IMR-90 (cell line): ENCODE measurements at regions not wholly inside any gene's neighbourhood (a gene's known extent, or its start where the extent isn't known, plus 50 kb on each side); places are given as distances from the start of the nearest gene placed in this dataset.

Experiments used
- ATAC-seq: fragments of 200-7000 bp; cut with Tn5 transposase; 2 replicates; pipeline ENCODE4 v1.9.1; 2020; ENCODE audit warnings: low read depth, mild to moderate bottlenecking, moderate library complexity
- BruUV-seq: library from RNA; stranded (reverse); fragments of 400-500 nt; replicated peaks from 2 replicates; lab custom pipeline; 2021; lab: Mats Ljungman, UMichigan
- CTCF ChIA-PET: fragments of 300-600 bp; formaldehyde crosslinking; extraction: SDS; loops from one replicate; lab custom pipeline; 2021; ENCODE audit warnings: antibody characterized with exemption; lab: Yijun Ruan, JAX
- POLR2A ChIA-PET: fragments of 300-600 bp; sonication (Branson Sonifier 250); formaldehyde crosslinking; loops from one replicate; lab custom pipeline; 2022; ENCODE audit warnings: antibody characterized with exemption; ENCODE audit not compliant: unreplicated experiment; lab: Charles Lee
- DNase-seq: peaks from one replicate; pipeline ENCODE4 v3.0.0; 2013
- H2AFZ ChIP-seq: replicated peaks from 2 replicates; pipeline ENCODE3; 2013; ENCODE audit warnings: low read length, mild to moderate bottlenecking; ENCODE audit not compliant: poor library complexity
- H2AK5ac ChIP-seq: 2 replicates; pipeline ENCODE4 v1.6.1; 2013; ENCODE audit warnings: low read depth, low read length, inconsistent platforms
- H2AK9ac ChIP-seq: replicated peaks from 2 replicates; pipeline ENCODE3; 2013; ENCODE audit warnings: mild to moderate bottlenecking, low read depth, low read length, moderate library complexity; ENCODE audit not compliant: poor library complexity
- H2BK120ac ChIP-seq: 2 replicates; pipeline ENCODE4 v1.6.1; 2013; ENCODE audit warnings: low read depth, low read length, inconsistent platforms
- H2BK15ac ChIP-seq: 3 replicates; pipeline ENCODE4 v1.6.1; 2013; ENCODE audit warnings: low read depth, low read length, inconsistent platforms
- H2BK20ac ChIP-seq: 2 replicates; pipeline ENCODE4 v1.6.1; 2013; ENCODE audit warnings: low read depth, mild to moderate bottlenecking, inconsistent platforms, low read length, moderate library complexity
- H2BK5ac ChIP-seq: 2 replicates; pipeline ENCODE4 v1.6.1; 2013; ENCODE audit warnings: mild to moderate bottlenecking, low read depth, low read length, inconsistent platforms; ENCODE audit not compliant: poor library complexity, severe bottlenecking
- H3K14ac ChIP-seq: replicated peaks from 2 replicates; pipeline ENCODE4 v1.6.1; 2013; ENCODE audit warnings: low read depth, low read length, inconsistent platforms
- H3K18ac ChIP-seq: 2 replicates; pipeline ENCODE4 v1.6.1; 2013; ENCODE audit warnings: low read depth, low read length, control low read depth
- H3K23ac ChIP-seq: 2 replicates; pipeline ENCODE4 v1.6.1; 2013; ENCODE audit warnings: low read depth, low read length, inconsistent platforms
- H3K27ac ChIP-seq: 2 replicates; pipeline ENCODE4 v1.5.1; 2013; ENCODE audit warnings: mild to moderate bottlenecking, control low read depth, low read length; ENCODE audit not compliant: insufficient read depth
- H3K27me3 ChIP-seq: 2 replicates; pipeline ENCODE4 v1.6.1; 2013; ENCODE audit warnings: low read length; ENCODE audit not compliant: control insufficient read depth, insufficient read depth
- H3K36me3 ChIP-seq: 2 replicates; pipeline ENCODE4 v1.6.1; 2013; ENCODE audit warnings: low read length, mixed read lengths; ENCODE audit not compliant: control insufficient read depth, insufficient read depth
- H3K4ac ChIP-seq: 2 replicates; pipeline ENCODE4 v1.6.1; 2013; ENCODE audit warnings: low read depth, low read length, inconsistent platforms
- H3K4me1 ChIP-seq: 2 replicates; pipeline ENCODE4 v1.6.1; 2013; ENCODE audit warnings: low read length, mixed read lengths; ENCODE audit not compliant: control insufficient read depth, insufficient read depth
- H3K4me2 ChIP-seq: 2 replicates; pipeline ENCODE4 v1.6.1; 2013; ENCODE audit warnings: low read depth, mild to moderate bottlenecking, control low read depth, low read length, moderate library complexity
- H3K4me3 ChIP-seq: 2 replicates; pipeline ENCODE4 v1.5.1; 2013; ENCODE audit warnings: low read depth, mild to moderate bottlenecking, control low read depth, low read length, moderate library complexity; ENCODE audit not compliant: insufficient read depth
- H3K56ac ChIP-seq: 2 replicates; pipeline ENCODE4 v1.6.1; 2013; ENCODE audit warnings: low read length, inconsistent platforms; ENCODE audit not compliant: insufficient read depth; ENCODE audit errors: extremely low read depth
- H3K79me1 ChIP-seq, 2 experiments: 2 replicates each; pipeline ENCODE4 v1.6.1; 2013; ENCODE audit warnings: low read length in 2 of 2, inconsistent platforms in 1 of 2, low read depth in 1 of 2
- H3K9ac ChIP-seq: 2 replicates; pipeline ENCODE4 v1.6.1; 2013; ENCODE audit warnings: low read depth, low read length, control low read depth
- H3K9me1 ChIP-seq: 2 replicates; pipeline ENCODE4 v1.6.1; 2013; ENCODE audit warnings: low read length, inconsistent platforms; ENCODE audit not compliant: insufficient read depth
- H3K9me3 ChIP-seq: 2 replicates; pipeline ENCODE4 v1.6.1; 2013; ENCODE audit warnings: low read length; ENCODE audit not compliant: control insufficient read depth, insufficient read depth
- H4K20me1 ChIP-seq: 2 replicates; pipeline ENCODE4 v1.6.1; 2013; ENCODE audit warnings: low read length, inconsistent platforms; ENCODE audit not compliant: insufficient read depth
- H4K5ac ChIP-seq: 2 replicates; pipeline ENCODE4 v1.6.1; 2013; ENCODE audit warnings: mild to moderate bottlenecking, low read depth, low read length, control low read depth
- H4K8ac ChIP-seq, 2 experiments: 2 replicates each; pipeline ENCODE4 v1.6.1; 2013; ENCODE audit warnings: low read depth in 2 of 2, low read length in 2 of 2, control low read depth in 1 of 2, inconsistent platforms in 1 of 2
- H4K91ac ChIP-seq: 2 replicates; pipeline ENCODE4 v1.6.1; 2013; ENCODE audit warnings: low read depth, low read length, inconsistent platforms; ENCODE audit not compliant: insufficient read depth
- CEBPB ChIP-seq: IDR thresholded peaks from 2 replicates; pipeline ENCODE4 v1.6.1; 2012; ENCODE audit warnings: low read depth, low read length, improper control_type of control experiment
- FOS ChIP-seq: fragments of 150-350 bp; IDR thresholded peaks from 2 replicates; pipeline ENCODE4 v1.6.1; 2016; ENCODE audit warnings: low read depth, low read length
- MAZ ChIP-seq: IDR thresholded peaks from 2 replicates; pipeline ENCODE4 v1.6.1; 2012; ENCODE audit warnings: low read depth, mild to moderate bottlenecking, low read length, improper control_type of control experiment, moderate library complexity, borderline replicate concordance
- MXI1 ChIP-seq: IDR thresholded peaks from 2 replicates; pipeline ENCODE4 v1.6.1; 2012; ENCODE audit warnings: low read depth, mild to moderate bottlenecking, low read length, moderate library complexity, borderline replicate concordance
- NFE2L2 ChIP-seq: fragments of 150-350 bp; IDR thresholded peaks from 2 replicates; pipeline ENCODE4 v1.6.1; 2016; ENCODE audit warnings: low read depth, mild to moderate bottlenecking, low read length
- RFX5 ChIP-seq: IDR thresholded peaks from 2 replicates; pipeline ENCODE4 v1.8.0; 2012; ENCODE audit warnings: low read depth, mild to moderate bottlenecking, low read length, moderate library complexity
- WGBS, 2 experiments: methylation state at CpG; one replicate each; pipeline versions ENCODE4 v1.1.5 to v1.1.7; 2013; ENCODE audit warnings: missing lambda C conversion rate in 2 of 2; ENCODE audit not compliant: insufficient read length in 1 of 2; ENCODE audit errors: extremely low coverage in 2 of 2; 5-methylcytosine and 5-hydroxymethylcytosine counted together
- dilution Hi-C: fragments of 300-500 bp; cut with HindIII; formaldehyde crosslinking; loops from one replicate; pipeline ENCODE4 v1.14.3; 2018; ENCODE audit warnings: low sequenced_read_pairs; ENCODE audit not compliant: unreplicated experiment
- in situ Hi-C: fragments of 300-500 bp; cut with MboI; formaldehyde crosslinking; loops from 3 replicates; pipeline ENCODE4 v1.14.3; 2019; ENCODE audit warnings: low sequenced_read_pairs, inconsistent platforms, mixed read lengths
- intact Hi-C: fragments of 100-400 bp; cut with micrococcal nuclease; formaldehyde crosslinking; loops from 2 replicates; pipeline ENCODE4 v1.10.0; 2022
- TF ChIP-seq, protein P1 (sequence below): fragments of 150-350 bp; IDR thresholded peaks from 2 replicates; pipeline ENCODE4 v1.6.1; 2017; ENCODE audit warnings: mild to moderate bottlenecking, antibody characterized with exemption, low read length, low read depth
- TF ChIP-seq, protein P2 (sequence below): fragments of 150-350 bp; IDR thresholded peaks from 2 replicates; pipeline ENCODE4 v1.6.1; 2016; ENCODE audit warnings: low read depth, mild to moderate bottlenecking, low read length, moderate library complexity, borderline replicate concordance

DNA sequence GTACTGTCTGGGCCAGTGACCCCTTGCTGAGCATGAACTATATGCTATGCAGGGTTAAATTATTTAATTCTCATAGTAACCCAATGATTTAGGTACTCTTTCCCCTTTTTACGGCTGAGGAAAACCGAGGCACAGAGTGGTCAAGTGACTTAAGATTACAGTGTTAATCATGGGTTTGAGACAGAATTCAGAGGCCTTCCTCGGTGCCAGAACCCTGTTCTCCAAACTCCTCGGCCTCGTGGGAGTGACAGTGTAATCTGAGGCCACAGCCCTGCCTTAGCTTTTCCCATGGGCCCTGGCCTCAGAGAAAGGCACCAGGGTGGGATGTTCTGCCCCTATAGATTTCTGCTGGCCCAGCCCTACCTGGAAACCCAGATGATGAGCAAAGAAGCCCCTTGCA lies 86.4 kb upstream of the ZNF648 start:
- no peaks in the 10 kb centered on the region for H4K20me1 ChIP-seq
- in situ Hi-C loops: no loop called here
- no peak overlapping the region for H3K4ac ChIP-seq
- H3K9me3 ChIP-seq: no peaks in the 10 kb centered on the region
- TF ChIP-seq, protein P1, sequence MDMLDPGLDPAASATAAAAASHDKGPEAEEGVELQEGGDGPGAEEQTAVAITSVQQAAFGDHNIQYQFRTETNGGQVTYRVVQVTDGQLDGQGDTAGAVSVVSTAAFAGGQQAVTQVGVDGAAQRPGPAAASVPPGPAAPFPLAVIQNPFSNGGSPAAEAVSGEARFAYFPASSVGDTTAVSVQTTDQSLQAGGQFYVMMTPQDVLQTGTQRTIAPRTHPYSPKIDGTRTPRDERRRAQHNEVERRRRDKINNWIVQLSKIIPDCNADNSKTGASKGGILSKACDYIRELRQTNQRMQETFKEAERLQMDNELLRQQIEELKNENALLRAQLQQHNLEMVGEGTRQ: no peak
- no peak for TF ChIP-seq MAZ
- no peak for TF ChIP-seq NFE2L2
- TF ChIP-seq CEBPB: no peak
- TF ChIP-seq, protein P2, sequence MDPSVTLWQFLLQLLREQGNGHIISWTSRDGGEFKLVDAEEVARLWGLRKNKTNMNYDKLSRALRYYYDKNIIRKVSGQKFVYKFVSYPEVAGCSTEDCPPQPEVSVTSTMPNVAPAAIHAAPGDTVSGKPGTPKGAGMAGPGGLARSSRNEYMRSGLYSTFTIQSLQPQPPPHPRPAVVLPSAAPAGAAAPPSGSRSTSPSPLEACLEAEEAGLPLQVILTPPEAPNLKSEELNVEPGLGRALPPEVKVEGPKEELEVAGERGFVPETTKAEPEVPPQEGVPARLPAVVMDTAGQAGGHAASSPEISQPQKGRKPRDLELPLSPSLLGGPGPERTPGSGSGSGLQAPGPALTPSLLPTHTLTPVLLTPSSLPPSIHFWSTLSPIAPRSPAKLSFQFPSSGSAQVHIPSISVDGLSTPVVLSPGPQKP: no peak
- no peak for TF ChIP-seq MXI1
- TF ChIP-seq RFX5: no peak
- TF ChIP-seq FOS: no peak
- H2AFZ ChIP-seq: no peak overlapping the region
- no peaks in the 10 kb centered on the region for H3K27me3 ChIP-seq
- CTCF ChIA-PET: no interaction called here
- no peak overlapping the region for H3K23ac ChIP-seq
- no peak overlapping the region for H2AK5ac ChIP-seq
- no peak overlapping the region for H3K4me2 ChIP-seq
- ATAC-seq (no peak), DNase-seq (no peak)
- H3K4me3 ChIP-seq: no peak overlapping the region
- no peak overlapping the region for H3K14ac ChIP-seq
- no peak overlapping the region for H4K91ac ChIP-seq
- no peak overlapping the region for H3K56ac ChIP-seq
- POLR2A ChIA-PET: no interaction called here
- no peak overlapping the region for H4K8ac ChIP-seq
- intact Hi-C loops: no loop called here
- dilution Hi-C loops: no loop called here
- no peaks in the 10 kb centered on the region for H3K36me3 ChIP-seq
- no peak overlapping the region for H3K27ac ChIP-seq
- H3K18ac ChIP-seq: no peak overlapping the region
- no peak overlapping the region for H4K5ac ChIP-seq
- H2AK9ac ChIP-seq: no peak overlapping the region
- no peak overlapping the region for H3K9ac ChIP-seq
- H2BK20ac ChIP-seq: no peak overlapping the region
- no peaks in the 10 kb centered on the region for H3K79me1 ChIP-seq
- H2BK15ac ChIP-seq: no peak overlapping the region
- H3K4me1 ChIP-seq: 0 out of 2 replicates have a peak, but pooled peaks cover 2% of the 10 kb centered on the region
- H2BK5ac ChIP-seq: no peak overlapping the region
- no TSS peak for BruUV-seq
- no peak overlapping the region for H2BK120ac ChIP-seq
- WGBS, 2 experiments: 20% methylated on average over 1 of the region's 5 CpGs; no CpG with 5 or more reads in 1 of the 2 experiments
- H3K9me1 ChIP-seq: no peaks in the 10 kb centered on the region
